Trophoblast cell (in vitro differentiated cells and primary cell): ENCODE measurements at regions not wholly inside any gene's neighbourhood (a gene's known extent, or its start where the extent isn't known, plus 50 kb on each side); places are given as distances from the start of the nearest gene placed in this dataset.

Experiments
- DNase-seq, 2 donors: peaks; one replicate each; pipeline ENCODE4 v3.0.0-alpha.2; 2016
- H2AFZ ChIP-seq: 2 replicates; pipeline ENCODE4 v1.6.1; 2013; ENCODE audit warnings: low read length, moderate library complexity, mild to moderate bottlenecking; ENCODE audit not compliant: insufficient read depth, poor library complexity
- H2AK5ac ChIP-seq: 2 replicates; pipeline ENCODE4 v1.6.1; 2013; ENCODE audit warnings: mild to moderate bottlenecking, low read length
- H2BK120ac ChIP-seq: 2 replicates; pipeline ENCODE4 v1.6.1; 2013; ENCODE audit warnings: low read length, mild to moderate bottlenecking, moderate library complexity; ENCODE audit not compliant: insufficient read depth, poor library complexity
- H2BK12ac ChIP-seq: 2 replicates; pipeline ENCODE4 v1.6.1; 2013; ENCODE audit warnings: mild to moderate bottlenecking, low read length, moderate library complexity
- H2BK5ac ChIP-seq: 2 replicates; pipeline ENCODE4 v1.6.1; 2013; ENCODE audit warnings: low read length, low read depth, moderate library complexity, mild to moderate bottlenecking; ENCODE audit not compliant: poor library complexity
- H3K14ac ChIP-seq: 2 replicates; pipeline ENCODE4 v1.6.1; 2013; ENCODE audit warnings: mild to moderate bottlenecking, low read length
- H3K18ac ChIP-seq: 2 replicates; pipeline ENCODE4 v1.6.1; 2013; ENCODE audit warnings: mild to moderate bottlenecking, low read length
- H3K23ac ChIP-seq: 2 replicates; pipeline ENCODE4 v1.6.1; 2013; ENCODE audit warnings: low read length
- H3K27ac ChIP-seq: 2 replicates; pipeline ENCODE4 v1.5.1; 2013; ENCODE audit warnings: low read depth, mild to moderate bottlenecking, inconsistent platforms, low read length, moderate library complexity
- H3K27me3 ChIP-seq: 2 replicates; pipeline ENCODE4 v1.6.1; 2013; ENCODE audit warnings: inconsistent platforms, mild to moderate bottlenecking, low read length, moderate library complexity; ENCODE audit not compliant: insufficient read depth
- H3K36me3 ChIP-seq, 2 experiments: 1 replicate in 1 of 2; 2 replicates in 1 of 2; pipeline ENCODE4 v1.6.1; 2013; ENCODE audit warnings: low read length in 2 of 2, mild to moderate bottlenecking in 2 of 2, moderate library complexity in 1 of 2; ENCODE audit not compliant: insufficient read depth in 2 of 2, control insufficient read depth in 1 of 2
- H3K4ac ChIP-seq: 2 replicates; pipeline ENCODE4 v1.6.1; 2013; ENCODE audit warnings: low read depth, mild to moderate bottlenecking, low read length, moderate library complexity
- H3K4me1 ChIP-seq, 2 experiments: 1 replicate in 1 of 2; 2 replicates in 1 of 2; pipeline ENCODE4 v1.6.1; 2013; ENCODE audit warnings: low read length in 2 of 2, mild to moderate bottlenecking in 2 of 2, moderate library complexity in 1 of 2; ENCODE audit not compliant: insufficient read depth in 2 of 2, control insufficient read depth in 1 of 2
- H3K4me2 ChIP-seq: 2 replicates; pipeline ENCODE4 v1.6.1; 2013; ENCODE audit warnings: inconsistent platforms, mild to moderate bottlenecking, low read length, moderate library complexity
- H3K4me3 ChIP-seq: 2 replicates; pipeline ENCODE4 v1.5.1; 2013; ENCODE audit warnings: mild to moderate bottlenecking, low read depth, low read length, inconsistent platforms
- H3K79me1 ChIP-seq: one replicate; pipeline ENCODE4 v1.6.1; 2013; ENCODE audit warnings: low read length
- H3K79me2 ChIP-seq: 2 replicates; pipeline ENCODE4 v1.6.1; 2013; ENCODE audit warnings: low read length, mild to moderate bottlenecking; ENCODE audit not compliant: control insufficient read depth, insufficient read depth, poor library complexity
- H3K9ac ChIP-seq: 2 replicates; pipeline ENCODE4 v1.6.1; 2013; ENCODE audit warnings: mild to moderate bottlenecking, low read length
- H3K9me3 ChIP-seq: 2 replicates; pipeline ENCODE4 v1.6.1; 2013; ENCODE audit warnings: low read depth, mild to moderate bottlenecking, control low read depth, inconsistent platforms, low read length; ENCODE audit not compliant: insufficient read depth
- H4K12ac ChIP-seq: 2 replicates; pipeline ENCODE4 v1.6.1; 2013; ENCODE audit warnings: low read depth, mild to moderate bottlenecking, low read length, moderate library complexity
- H4K8ac ChIP-seq: 2 replicates; pipeline ENCODE4 v1.6.1; 2013; ENCODE audit warnings: low read depth, mild to moderate bottlenecking, low read length, moderate library complexity
- H4K91ac ChIP-seq: one replicate; pipeline ENCODE4 v1.6.1; 2013; ENCODE audit warnings: low read depth, mild to moderate bottlenecking, low read length, moderate library complexity
- WGBS: extraction: QIAGEN DNeasy Blood & Tissue Kit; methylation state at CpG from one replicate; pipeline ENCODE4 v1.1.7; 2013; ENCODE audit warnings: missing lambda C conversion rate; ENCODE audit not compliant: insufficient read length, insufficient coverage; ENCODE audit errors: extremely low coverage; 5-methylcytosine and 5-hydroxymethylcytosine counted together

DNA sequence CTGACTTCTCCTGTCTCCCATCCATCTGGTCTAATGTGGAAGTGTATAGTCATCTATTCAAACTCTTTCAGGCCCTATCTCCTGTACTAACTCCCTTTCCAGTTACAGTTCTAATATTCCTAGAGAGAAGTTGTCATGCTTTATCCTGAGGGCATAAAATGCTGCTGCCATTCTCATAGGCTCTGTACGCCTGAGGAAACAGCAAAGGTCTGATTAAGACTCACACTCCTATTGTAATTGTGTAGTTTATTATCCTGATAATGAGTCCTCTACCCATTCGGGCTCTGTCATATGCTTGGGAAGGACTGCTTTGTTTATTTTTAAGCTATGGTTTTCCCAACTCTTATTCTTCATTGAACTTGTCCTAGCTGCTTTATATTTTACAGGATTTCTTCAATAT is 290.4 kb downstream of the TMEM38B start:
- H3K27ac ChIP-seq, result no peak overlapping the region
- no peak overlapping the region for H3K18ac ChIP-seq
- no peak overlapping the region for H3K23ac ChIP-seq
- H3K79me1 ChIP-seq, result no peaks in the 10 kb centered on the region
- no peaks in the 10 kb centered on the region for H3K79me2 ChIP-seq
- no peak for DNase-seq
- no peak overlapping the region for H2BK5ac ChIP-seq
- H3K14ac ChIP-seq, result no peak overlapping the region
- no peak overlapping the region for H2BK120ac ChIP-seq
- no peak overlapping the region for H4K12ac ChIP-seq
- H4K8ac ChIP-seq, result no peak overlapping the region
- H4K91ac ChIP-seq, result no peak overlapping the region
- no peaks in the 10 kb centered on the region for H3K27me3 ChIP-seq
- no CpG with 5 or more reads among the region's 2 CpGs for WGBS
- no peak overlapping the region for H3K4me2 ChIP-seq
- H3K4me3 ChIP-seq, result no peak overlapping the region
- no peak overlapping the region for H2BK12ac ChIP-seq
- H3K9me3 ChIP-seq, result no peaks in the 10 kb centered on the region
- no peak overlapping the region for H2AK5ac ChIP-seq
- no peak overlapping the region for H3K9ac ChIP-seq
- H3K36me3 ChIP-seq, result no peaks in the 10 kb centered on the region
- H3K4me1 ChIP-seq, result no peaks in the 10 kb centered on the region
- no peak overlapping the region for H2AFZ ChIP-seq
- no peak overlapping the region for H3K4ac ChIP-seq

DNA sequence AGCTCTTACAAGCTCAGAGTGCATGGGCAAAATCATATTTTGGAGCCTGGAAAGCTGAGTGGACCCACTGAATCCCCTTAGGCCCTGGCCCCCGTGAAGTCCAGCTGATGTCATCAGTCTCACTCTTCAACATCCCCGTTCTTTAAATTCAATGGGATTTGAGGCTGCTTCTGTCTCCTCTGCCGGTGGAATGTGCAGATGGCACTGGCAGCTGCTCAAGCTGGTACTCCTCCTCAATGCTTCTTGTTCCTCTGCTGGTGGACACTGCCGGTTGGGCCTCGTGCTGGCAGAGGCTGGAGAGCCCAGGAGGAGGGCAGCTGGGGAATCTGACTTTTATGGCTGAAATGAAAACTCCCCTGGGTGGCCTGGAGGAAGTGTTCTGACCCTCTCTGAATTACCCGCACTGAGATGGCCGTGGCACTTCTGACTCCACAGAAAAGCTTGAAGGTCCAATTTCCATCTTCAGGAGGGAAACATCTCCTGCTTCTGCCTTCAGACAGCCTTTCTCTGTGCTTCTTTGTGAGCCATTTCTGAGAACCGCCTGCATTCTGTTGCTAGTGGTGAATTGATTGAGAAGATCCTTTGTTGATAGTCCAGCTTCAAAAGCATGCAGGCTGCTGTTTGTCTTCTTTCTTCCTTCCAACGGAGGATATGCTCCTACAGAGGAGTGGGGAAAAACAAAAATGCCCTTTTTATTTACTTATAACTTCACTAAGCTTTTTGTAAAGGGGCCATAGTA is 298.9 kb downstream of the TMEM38B start:
- H3K4me3 ChIP-seq, result no peak overlapping the region
- no peak overlapping the region for H2BK5ac ChIP-seq
- H3K18ac ChIP-seq, result no peak overlapping the region
- peak in 1 of 2 donors; percentile 28 for DNase-seq
- no peaks in the 10 kb centered on the region for H3K27me3 ChIP-seq
- H3K9ac ChIP-seq, result no peak overlapping the region
- no peak overlapping the region for H2AFZ ChIP-seq
- no peaks in the 10 kb centered on the region for H3K79me1 ChIP-seq
- H2BK120ac ChIP-seq, result no peak overlapping the region
- H3K14ac ChIP-seq, result no peak overlapping the region
- no CpG with 5 or more reads among the region's 9 CpGs for whole genome bisulfite sequencing
- no peak overlapping the region for H4K12ac ChIP-seq
- H4K91ac ChIP-seq, result no peak overlapping the region
- H3K4me2 ChIP-seq, result no peak overlapping the region
- H4K8ac ChIP-seq, result no peak overlapping the region
- H3K23ac ChIP-seq, result no peak overlapping the region
- H2AK5ac ChIP-seq, result no peak overlapping the region
- H3K36me3 ChIP-seq, result no peaks in the 10 kb centered on the region
- H2BK12ac ChIP-seq, result no peak overlapping the region
- H3K9me3 ChIP-seq, result peaks cover 2% of the 10 kb centered on the region
- H3K27ac ChIP-seq, result no peak overlapping the region
- no peak overlapping the region for H3K4ac ChIP-seq
- H3K4me1 ChIP-seq, result peaks cover 2 to 3% of the 10 kb centered on the region in 2 experiments
- no peaks in the 10 kb centered on the region for H3K79me2 ChIP-seq

GRCh38 chr9:105993921-105994715 is 299.8 kb downstream of the TMEM38B start:
- peaks cover 2 to 3% of the 10 kb centered on the region in 2 experiments for H3K4me1 ChIP-seq
- H3K4me2 ChIP-seq, result no peak overlapping the region
- H3K9ac ChIP-seq, result no peak overlapping the region
- peak; percentile 62 to 71 for DNase-seq
- no peak overlapping the region for H2AFZ ChIP-seq
- H2BK120ac ChIP-seq, result no peak overlapping the region
- no peak overlapping the region for H4K91ac ChIP-seq
- H3K79me2 ChIP-seq, result no peaks in the 10 kb centered on the region
- H2AK5ac ChIP-seq, result no peak overlapping the region
- no peak overlapping the region for H4K12ac ChIP-seq
- no peak overlapping the region for H4K8ac ChIP-seq
- H3K4ac ChIP-seq, result no peak overlapping the region
- no peak overlapping the region for H3K14ac ChIP-seq
- no peaks in the 10 kb centered on the region for H3K79me1 ChIP-seq
- no peak overlapping the region for H2BK12ac ChIP-seq
- no peak overlapping the region for H3K27ac ChIP-seq
- peaks cover 2% of the 10 kb centered on the region for H3K9me3 ChIP-seq
- WGBS, result no CpG with 5 or more reads among the region's 8 CpGs
- H3K23ac ChIP-seq, result no peak overlapping the region
- H3K4me3 ChIP-seq, result no peak overlapping the region
- H3K18ac ChIP-seq, result no peak overlapping the region
- no peaks in the 10 kb centered on the region for H3K36me3 ChIP-seq
- H2BK5ac ChIP-seq, result no peak overlapping the region
- no peaks in the 10 kb centered on the region for H3K27me3 ChIP-seq

- Histone ChIP-seq H2BK5ac (no peak overlapping the region), H3K79me2 (no peaks in the 10 kb centered on the region), H3K4me2 (no peak overlapping the region), H2BK12ac (no peak overlapping the region), H3K9me3 (peaks cover 2% of the 10 kb centered on the region), H3K14ac (no peak overlapping the region), H2AFZ (no peak overlapping the region), H3K9ac (no peak overlapping the region), H3K79me1 (no peaks in the 10 kb centered on the region), H4K12ac (no peak overlapping the region), H3K23ac (no peak overlapping the region), H3K27me3 (no peaks in the 10 kb centered on the region), H3K4me3 (no peak overlapping the region), H4K91ac (no peak overlapping the region), H3K4ac (no peak overlapping the region), H2BK120ac (no peak overlapping the region), H3K18ac (no peak overlapping the region), H3K36me3 (no peaks in the 10 kb centered on the region), H3K4me1 (peaks cover 2 to 3% of the 10 kb centered on the region in 2 experiments), H2AK5ac (no peak overlapping the region), H4K8ac (no peak overlapping the region), H3K27ac (no peak overlapping the region)
- WGBS, result no CpG with 5 or more reads among the region's 2 CpGs
- DNase-seq, result peak; percentile 48 to 75
These were observed 300.6 kb downstream of the TMEM38B start for GRCh38 chr9:105994970-105995369.
